IMR-90 (cell line): ENCODE measurements at regions not wholly inside any gene's neighbourhood (a gene's known extent, or its start where the extent isn't known, plus 50 kb on each side); places are given as distances from the start of the nearest gene placed in this dataset.

ENCODE experiments used
- ATAC-seq: fragments of 200-7000 bp; cut with Tn5 transposase; 2 replicates; pipeline ENCODE4 v1.9.1; 2020; ENCODE audit warnings: low read depth, mild to moderate bottlenecking, moderate library complexity
- BruUV-seq: library from RNA; stranded (reverse); fragments of 400-500 nt; replicated peaks from 2 replicates; lab custom pipeline; 2021; lab: Mats Ljungman, UMichigan
- CTCF ChIA-PET: fragments of 300-600 bp; formaldehyde crosslinking; extraction: SDS; loops from one replicate; lab custom pipeline; 2021; ENCODE audit warnings: antibody characterized with exemption; lab: Yijun Ruan, JAX
- POLR2A ChIA-PET: fragments of 300-600 bp; sonication (Branson Sonifier 250); formaldehyde crosslinking; loops from one replicate; lab custom pipeline; 2022; ENCODE audit warnings: antibody characterized with exemption; ENCODE audit not compliant: unreplicated experiment; lab: Charles Lee
- DNase-seq: peaks from one replicate; pipeline ENCODE4 v3.0.0; 2013
- H2AFZ ChIP-seq: replicated peaks from 2 replicates; pipeline ENCODE3; 2013; ENCODE audit warnings: low read length, mild to moderate bottlenecking; ENCODE audit not compliant: poor library complexity
- H2AK5ac ChIP-seq: 2 replicates; pipeline ENCODE4 v1.6.1; 2013; ENCODE audit warnings: low read depth, low read length, inconsistent platforms
- H2AK9ac ChIP-seq: replicated peaks from 2 replicates; pipeline ENCODE3; 2013; ENCODE audit warnings: mild to moderate bottlenecking, low read depth, low read length, moderate library complexity; ENCODE audit not compliant: poor library complexity
- H2BK120ac ChIP-seq: 2 replicates; pipeline ENCODE4 v1.6.1; 2013; ENCODE audit warnings: low read depth, low read length, inconsistent platforms
- H2BK15ac ChIP-seq: 3 replicates; pipeline ENCODE4 v1.6.1; 2013; ENCODE audit warnings: low read depth, low read length, inconsistent platforms
- H2BK20ac ChIP-seq: 2 replicates; pipeline ENCODE4 v1.6.1; 2013; ENCODE audit warnings: low read depth, mild to moderate bottlenecking, inconsistent platforms, low read length, moderate library complexity
- H2BK5ac ChIP-seq: 2 replicates; pipeline ENCODE4 v1.6.1; 2013; ENCODE audit warnings: mild to moderate bottlenecking, low read depth, low read length, inconsistent platforms; ENCODE audit not compliant: poor library complexity, severe bottlenecking
- H3K14ac ChIP-seq: replicated peaks from 2 replicates; pipeline ENCODE4 v1.6.1; 2013; ENCODE audit warnings: low read depth, low read length, inconsistent platforms
- H3K18ac ChIP-seq: 2 replicates; pipeline ENCODE4 v1.6.1; 2013; ENCODE audit warnings: low read depth, low read length, control low read depth
- H3K23ac ChIP-seq: 2 replicates; pipeline ENCODE4 v1.6.1; 2013; ENCODE audit warnings: low read depth, low read length, inconsistent platforms
- H3K27ac ChIP-seq: 2 replicates; pipeline ENCODE4 v1.5.1; 2013; ENCODE audit warnings: mild to moderate bottlenecking, control low read depth, low read length; ENCODE audit not compliant: insufficient read depth
- H3K27me3 ChIP-seq: 2 replicates; pipeline ENCODE4 v1.6.1; 2013; ENCODE audit warnings: low read length; ENCODE audit not compliant: control insufficient read depth, insufficient read depth
- H3K36me3 ChIP-seq: 2 replicates; pipeline ENCODE4 v1.6.1; 2013; ENCODE audit warnings: low read length, mixed read lengths; ENCODE audit not compliant: control insufficient read depth, insufficient read depth
- H3K4ac ChIP-seq: 2 replicates; pipeline ENCODE4 v1.6.1; 2013; ENCODE audit warnings: low read depth, low read length, inconsistent platforms
- H3K4me1 ChIP-seq: 2 replicates; pipeline ENCODE4 v1.6.1; 2013; ENCODE audit warnings: low read length, mixed read lengths; ENCODE audit not compliant: control insufficient read depth, insufficient read depth
- H3K4me2 ChIP-seq: 2 replicates; pipeline ENCODE4 v1.6.1; 2013; ENCODE audit warnings: low read depth, mild to moderate bottlenecking, control low read depth, low read length, moderate library complexity
- H3K4me3 ChIP-seq: 2 replicates; pipeline ENCODE4 v1.5.1; 2013; ENCODE audit warnings: low read depth, mild to moderate bottlenecking, control low read depth, low read length, moderate library complexity; ENCODE audit not compliant: insufficient read depth
- H3K56ac ChIP-seq: 2 replicates; pipeline ENCODE4 v1.6.1; 2013; ENCODE audit warnings: low read length, inconsistent platforms; ENCODE audit not compliant: insufficient read depth; ENCODE audit errors: extremely low read depth
- H3K79me1 ChIP-seq, 2 experiments: 2 replicates each; pipeline ENCODE4 v1.6.1; 2013; ENCODE audit warnings: low read length in 2 of 2, inconsistent platforms in 1 of 2, low read depth in 1 of 2
- H3K9ac ChIP-seq: 2 replicates; pipeline ENCODE4 v1.6.1; 2013; ENCODE audit warnings: low read depth, low read length, control low read depth
- H3K9me1 ChIP-seq: 2 replicates; pipeline ENCODE4 v1.6.1; 2013; ENCODE audit warnings: low read length, inconsistent platforms; ENCODE audit not compliant: insufficient read depth
- H3K9me3 ChIP-seq: 2 replicates; pipeline ENCODE4 v1.6.1; 2013; ENCODE audit warnings: low read length; ENCODE audit not compliant: control insufficient read depth, insufficient read depth
- H4K20me1 ChIP-seq: 2 replicates; pipeline ENCODE4 v1.6.1; 2013; ENCODE audit warnings: low read length, inconsistent platforms; ENCODE audit not compliant: insufficient read depth
- H4K5ac ChIP-seq: 2 replicates; pipeline ENCODE4 v1.6.1; 2013; ENCODE audit warnings: mild to moderate bottlenecking, low read depth, low read length, control low read depth
- H4K8ac ChIP-seq, 2 experiments: 2 replicates each; pipeline ENCODE4 v1.6.1; 2013; ENCODE audit warnings: low read depth in 2 of 2, low read length in 2 of 2, control low read depth in 1 of 2, inconsistent platforms in 1 of 2
- H4K91ac ChIP-seq: 2 replicates; pipeline ENCODE4 v1.6.1; 2013; ENCODE audit warnings: low read depth, low read length, inconsistent platforms; ENCODE audit not compliant: insufficient read depth
- CEBPB ChIP-seq: IDR thresholded peaks from 2 replicates; pipeline ENCODE4 v1.6.1; 2012; ENCODE audit warnings: low read depth, low read length, improper control_type of control experiment
- ELK1 ChIP-seq: fragments of 150-350 bp; IDR thresholded peaks from 2 replicates; pipeline ENCODE4 v1.6.1; 2016; ENCODE audit warnings: low read depth, mild to moderate bottlenecking, low read length, moderate library complexity, borderline replicate concordance
- FOS ChIP-seq: fragments of 150-350 bp; IDR thresholded peaks from 2 replicates; pipeline ENCODE4 v1.6.1; 2016; ENCODE audit warnings: low read depth, low read length
- NFE2L2 ChIP-seq: fragments of 150-350 bp; IDR thresholded peaks from 2 replicates; pipeline ENCODE4 v1.6.1; 2016; ENCODE audit warnings: low read depth, mild to moderate bottlenecking, low read length
- POLR2A ChIP-seq: IDR thresholded peaks from 2 replicates; pipeline ENCODE4 v1.6.1; 2012; ENCODE audit warnings: mild to moderate bottlenecking, low read depth, low read length
- RAD21 ChIP-seq: IDR thresholded peaks from 2 replicates; pipeline ENCODE4 v1.6.1; 2012; ENCODE audit warnings: low read length, improper control_type of control experiment
- RFX5 ChIP-seq: IDR thresholded peaks from 2 replicates; pipeline ENCODE4 v1.8.0; 2012; ENCODE audit warnings: low read depth, mild to moderate bottlenecking, low read length, moderate library complexity
- SMC3 ChIP-seq: fragments of 150-350 bp; IDR thresholded peaks from 2 replicates; pipeline ENCODE4 v1.6.1; 2016; ENCODE audit warnings: low read depth, mild to moderate bottlenecking, antibody characterized with exemption, low read length, moderate library complexity
- USF2 ChIP-seq: fragments of 150-350 bp; IDR thresholded peaks from 2 replicates; pipeline ENCODE4 v1.6.1; 2017; ENCODE audit warnings: mild to moderate bottlenecking, antibody characterized with exemption, low read length, low read depth
- dilution Hi-C: fragments of 300-500 bp; cut with HindIII; formaldehyde crosslinking; loops from one replicate; pipeline ENCODE4 v1.14.3; 2018; ENCODE audit warnings: low sequenced_read_pairs; ENCODE audit not compliant: unreplicated experiment
- in situ Hi-C: fragments of 300-500 bp; cut with MboI; formaldehyde crosslinking; loops from 3 replicates; pipeline ENCODE4 v1.14.3; 2019; ENCODE audit warnings: low sequenced_read_pairs, inconsistent platforms, mixed read lengths
- intact Hi-C: fragments of 100-400 bp; cut with micrococcal nuclease; formaldehyde crosslinking; loops from 2 replicates; pipeline ENCODE4 v1.10.0; 2022
- TF ChIP-seq, protein P1 (sequence below): conservative IDR thresholded peaks from 2 replicates; pipeline ENCODE4 v1.5.1; 2012; ENCODE audit warnings: mild to moderate bottlenecking, low read depth, low read length, improper control_type of control experiment

- no peak overlapping the region for H2AK5ac ChIP-seq
- no peak overlapping the region for H4K91ac ChIP-seq
- no peaks in the 10 kb centered on the region for H3K79me1 ChIP-seq
- ATAC-seq: no peak
- no peak overlapping the region for H3K27ac ChIP-seq
- no peak overlapping the region for H3K14ac ChIP-seq
- H3K36me3 ChIP-seq: no peaks in the 10 kb centered on the region
- H3K9me1 ChIP-seq: no peaks in the 10 kb centered on the region
- no peak overlapping the region for H4K8ac ChIP-seq
- no peak overlapping the region for H3K18ac ChIP-seq
- H3K4me2 ChIP-seq: no peak overlapping the region
- DNase-seq: no peak
- H3K9ac ChIP-seq: no peak overlapping the region
- H2AK9ac ChIP-seq: no peak overlapping the region
- ChIA-PET CTCF (interaction anchor here (0.6 kb wide), 1 partner anchor 15 kb away, joined by 7 read pairs; no protein-coding TSS in a partner anchor), POLR2A (no interaction called here)
- no peaks in the 10 kb centered on the region for H3K27me3 ChIP-seq
- BruUV-seq: no TSS peak
- no peak overlapping the region for H2BK15ac ChIP-seq
- no peaks in the 10 kb centered on the region for H4K20me1 ChIP-seq
- H3K4me1 ChIP-seq: no peaks in the 10 kb centered on the region
- TF ChIP-seq RFX5 (no peak), RAD21 (no peak), ELK1 (no peak), USF2 (no peak), FOS (no peak), CEBPB (no peak), SMC3 (no peak), POLR2A (no peak), NFE2L2 (no peak)
- TF ChIP-seq, protein P1, sequence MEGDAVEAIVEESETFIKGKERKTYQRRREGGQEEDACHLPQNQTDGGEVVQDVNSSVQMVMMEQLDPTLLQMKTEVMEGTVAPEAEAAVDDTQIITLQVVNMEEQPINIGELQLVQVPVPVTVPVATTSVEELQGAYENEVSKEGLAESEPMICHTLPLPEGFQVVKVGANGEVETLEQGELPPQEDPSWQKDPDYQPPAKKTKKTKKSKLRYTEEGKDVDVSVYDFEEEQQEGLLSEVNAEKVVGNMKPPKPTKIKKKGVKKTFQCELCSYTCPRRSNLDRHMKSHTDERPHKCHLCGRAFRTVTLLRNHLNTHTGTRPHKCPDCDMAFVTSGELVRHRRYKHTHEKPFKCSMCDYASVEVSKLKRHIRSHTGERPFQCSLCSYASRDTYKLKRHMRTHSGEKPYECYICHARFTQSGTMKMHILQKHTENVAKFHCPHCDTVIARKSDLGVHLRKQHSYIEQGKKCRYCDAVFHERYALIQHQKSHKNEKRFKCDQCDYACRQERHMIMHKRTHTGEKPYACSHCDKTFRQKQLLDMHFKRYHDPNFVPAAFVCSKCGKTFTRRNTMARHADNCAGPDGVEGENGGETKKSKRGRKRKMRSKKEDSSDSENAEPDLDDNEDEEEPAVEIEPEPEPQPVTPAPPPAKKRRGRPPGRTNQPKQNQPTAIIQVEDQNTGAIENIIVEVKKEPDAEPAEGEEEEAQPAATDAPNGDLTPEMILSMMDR: no peak
- H3K4ac ChIP-seq: no peak overlapping the region
- H3K9me3 ChIP-seq: no peaks in the 10 kb centered on the region
- dilution Hi-C loops: no loop called here
- H2BK5ac ChIP-seq: no peak overlapping the region
- H4K5ac ChIP-seq: no peak overlapping the region
- in situ Hi-C loops: no loop called here
- no peak overlapping the region for H3K23ac ChIP-seq
- no peak overlapping the region for H2BK20ac ChIP-seq
- H2BK120ac ChIP-seq: no peak overlapping the region
- H3K4me3 ChIP-seq: no peak overlapping the region
- H3K56ac ChIP-seq: no peak overlapping the region
- intact Hi-C loops: no loop called here
- no peak overlapping the region for H2AFZ ChIP-seq
These were observed 557.2 kb downstream of the TUSC7 start for GRCh38 chr3:117266806-117267205.
